Esophagus squamous epithelium (tissue), 4 donors: ENCODE measurements at regions not wholly inside any gene's neighbourhood (a gene's known extent, or its start where the extent isn't known, plus 50 kb on each side); places are given as distances from the start of the nearest gene placed in this dataset.

Experiments used
- POLR2A ChIP-seq, 4 donors: fragments of 450-650 bp; IDR thresholded peaks; one replicate each; pipeline ENCODE4 v1.6.1; 2017; ENCODE audit warnings: antibody characterized with exemption in 4 of 4, mild to moderate bottlenecking in 4 of 4, moderate library complexity in 3 of 4
- TF ChIP-seq, protein P1 (sequence below), 6 experiments: fragments of 450-650 bp in 4 of 6; fragments of 200-600 bp in 2 of 6; sonication (generic) in 2 of 6; IDR thresholded peaks; one replicate each; pipeline ENCODE4 v1.5.1; 2016 to 2019; ENCODE audit warnings: antibody characterized with exemption in 6 of 6, mild to moderate bottlenecking in 4 of 6, moderate library complexity in 4 of 6

DNA sequence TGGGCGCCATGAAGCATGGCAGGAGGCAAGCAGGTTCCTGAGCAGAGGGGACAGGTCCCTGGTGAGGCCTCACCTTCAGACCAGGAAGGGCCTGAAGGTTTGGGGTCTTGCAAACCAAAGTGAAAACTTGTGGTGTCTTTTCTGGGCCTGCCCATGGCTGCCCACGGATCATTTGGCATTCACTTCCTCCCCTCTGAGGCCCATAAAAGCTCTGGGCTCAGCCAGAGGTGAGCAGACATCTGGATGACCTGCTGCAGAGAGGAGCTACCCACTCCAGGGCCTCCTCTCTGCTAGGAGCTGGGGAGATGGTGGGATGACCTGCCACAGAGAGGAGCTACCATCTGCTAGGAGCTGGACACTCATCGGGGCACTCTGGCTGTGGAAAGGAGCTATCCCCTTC lies 112.9 kb upstream of the TMEM18 start:
- TF ChIP-seq, protein P1, sequence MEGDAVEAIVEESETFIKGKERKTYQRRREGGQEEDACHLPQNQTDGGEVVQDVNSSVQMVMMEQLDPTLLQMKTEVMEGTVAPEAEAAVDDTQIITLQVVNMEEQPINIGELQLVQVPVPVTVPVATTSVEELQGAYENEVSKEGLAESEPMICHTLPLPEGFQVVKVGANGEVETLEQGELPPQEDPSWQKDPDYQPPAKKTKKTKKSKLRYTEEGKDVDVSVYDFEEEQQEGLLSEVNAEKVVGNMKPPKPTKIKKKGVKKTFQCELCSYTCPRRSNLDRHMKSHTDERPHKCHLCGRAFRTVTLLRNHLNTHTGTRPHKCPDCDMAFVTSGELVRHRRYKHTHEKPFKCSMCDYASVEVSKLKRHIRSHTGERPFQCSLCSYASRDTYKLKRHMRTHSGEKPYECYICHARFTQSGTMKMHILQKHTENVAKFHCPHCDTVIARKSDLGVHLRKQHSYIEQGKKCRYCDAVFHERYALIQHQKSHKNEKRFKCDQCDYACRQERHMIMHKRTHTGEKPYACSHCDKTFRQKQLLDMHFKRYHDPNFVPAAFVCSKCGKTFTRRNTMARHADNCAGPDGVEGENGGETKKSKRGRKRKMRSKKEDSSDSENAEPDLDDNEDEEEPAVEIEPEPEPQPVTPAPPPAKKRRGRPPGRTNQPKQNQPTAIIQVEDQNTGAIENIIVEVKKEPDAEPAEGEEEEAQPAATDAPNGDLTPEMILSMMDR (IDR thresholded peaks at IDR 0.05): no peak
- TF ChIP-seq POLR2A (IDR thresholded peaks at IDR 0.05): no peak
